BE2C (cell line): ENCODE measurements at regions not wholly inside any gene's neighbourhood (a gene's known extent, or its start where the extent isn't known, plus 50 kb on each side); places are given as distances from the start of the nearest gene placed in this dataset.

Source experiments
- DNase-seq: peaks from one replicate; pipeline ENCODE4 v3.0.0-alpha.2; 2020
- H3K27me3 ChIP-seq: fragments of 250-450 bp; sonication (Bioruptor Pico); 2 replicates; pipeline ENCODE4 v1.5.1; 2020; ENCODE audit warnings: mild to moderate bottlenecking
- H3K36me3 ChIP-seq: fragments of 250-450 bp; sonication (Bioruptor Pico); 2 replicates; pipeline ENCODE4 v1.5.1; 2020; ENCODE audit warnings: mild to moderate bottlenecking
- H3K4me1 ChIP-seq: fragments of 250-450 bp; sonication (Bioruptor Pico); 2 replicates; pipeline ENCODE4 v1.5.1; 2020
- H3K4me3 ChIP-seq: 2 replicates; pipeline ENCODE4 v1.5.1; 2011; ENCODE audit warnings: low read depth, low read length
- H3K9me3 ChIP-seq: fragments of 250-450 bp; sonication (Bioruptor Pico); 2 replicates; pipeline ENCODE4 v1.5.1; 2020
- CTCF ChIP-seq: IDR thresholded peaks from 2 replicates; pipeline ENCODE4 v1.5.1; 2012; ENCODE audit warnings: mild to moderate bottlenecking, low read depth, low read length

GRCh38 chr13:38415233-38415632 is 65.6 kb downstream of the UFM1 start:
- Histone ChIP-seq H3K4me3 (no peak overlapping the region), H3K36me3 (no peaks in the 10 kb centered on the region), H3K4me1 (no peaks in the 10 kb centered on the region), H3K9me3 (no peaks in the 10 kb centered on the region), H3K27me3 (no peaks in the 10 kb centered on the region)
- no peak for DNase-seq
- TF ChIP-seq CTCF = no peak

GRCh38 chr13:38417241-38417640 is 67.6 kb downstream of the UFM1 start:
- Histone ChIP-seq H3K27me3 (no peaks in the 10 kb centered on the region), H3K4me3 (no peak overlapping the region), H3K9me3 (no peaks in the 10 kb centered on the region), H3K4me1 (no peaks in the 10 kb centered on the region), H3K36me3 (no peaks in the 10 kb centered on the region)
- DNase-seq = no peak
- TF ChIP-seq CTCF = no peak

- H3K36me3 ChIP-seq = no peaks in the 10 kb centered on the region
- peak; percentile 50 for TF ChIP-seq CTCF
- no peaks in the 10 kb centered on the region for H3K9me3 ChIP-seq
- H3K27me3 ChIP-seq = no peaks in the 10 kb centered on the region
- no peaks in the 10 kb centered on the region for H3K4me1 ChIP-seq
- no peak overlapping the region for H3K4me3 ChIP-seq
- peak; percentile 8 for DNase-seq
Observed at GRCh38 chr13:38417727-38418126, 68.1 kb downstream of the UFM1 start.

- no peak for DNase-seq
- Histone ChIP-seq H3K36me3 (no peaks in the 10 kb centered on the region), H3K27me3 (no peaks in the 10 kb centered on the region), H3K9me3 (no peaks in the 10 kb centered on the region), H3K4me3 (no peak overlapping the region), H3K4me1 (no peaks in the 10 kb centered on the region)
- TF ChIP-seq CTCF = no peak
Observed at GRCh38 chr13:38418286-38418685, 68.6 kb downstream of the UFM1 start.

GRCh38 chr13:38419312-38419873 is 69.7 kb downstream of the UFM1 start:
- TF ChIP-seq CTCF = no peak
- Histone ChIP-seq H3K27me3 (no peaks in the 10 kb centered on the region), H3K4me3 (no peak overlapping the region), H3K4me1 (no peaks in the 10 kb centered on the region), H3K36me3 (no peaks in the 10 kb centered on the region), H3K9me3 (no peaks in the 10 kb centered on the region)
- DNase-seq = no peak

GRCh38 chr13:38421590-38422560 is 72.2 kb downstream of the UFM1 start:
- H3K9me3 ChIP-seq = no peaks in the 10 kb centered on the region
- no peak for DNase-seq
- no peak overlapping the region for H3K4me3 ChIP-seq
- H3K27me3 ChIP-seq = no peaks in the 10 kb centered on the region
- H3K4me1 ChIP-seq = no peaks in the 10 kb centered on the region
- no peak for TF ChIP-seq CTCF
- H3K36me3 ChIP-seq = no peaks in the 10 kb centered on the region
